ENCODE measurements at regions not wholly inside any gene's neighbourhood (a gene's known extent, or its start where the extent isn't known, plus 50 kb on each side); places are given as distances from the start of the nearest gene placed in this dataset.

- Mint-ChIP-seq H3K27me3 (ENCODE audit: insufficient read depth, low read depth, poor library complexity) (peaks cover 2% of the 10 kb centered on the region), H3K36me3 (ENCODE audit: low read depth) (peaks cover 12% of the 10 kb centered on the region), H3K9me3 (peaks cover 13% of the 10 kb centered on the region; the same call in 2 of the 3 replicates), H3K4me1 (peaks cover 24% of the 10 kb centered on the region), H3K27ac (peak overlapping the region; percentile 81), H3K4me3 (no peak overlapping the region)
- H3K27me3 ChIP-seq (ENCODE audit: insufficient read depth): no peaks in the 10 kb centered on the region
- H3F3A ChIP-seq (replicated peaks; ENCODE audit: low read depth): no peaks in the 10 kb centered on the region
- peaks cover 6% of the 10 kb centered on the region; the same call in 1 of the 2 replicates for H3K9me2 ChIP-seq (ENCODE audit: insufficient read depth)
- H3K4me1 ChIP-seq (ENCODE audit: insufficient read depth): peaks cover 21% of the 10 kb centered on the region
- H2AFZ ChIP-seq: no peak overlapping the region
- DNase-seq (ENCODE audit: low spot score) (no peak), ATAC-seq (peak; percentile 37; the same call in 2 of the 3 replicates)
- no peak for TF ChIP-seq ZNF462 (CRISPR knock-in tag; IDR thresholded peaks at IDR 0.05)
- peak overlapping the region; percentile 21; the same call in 1 of the 2 replicates for H3K27ac ChIP-seq (ENCODE audit: low read depth)
- peak overlapping the region; percentile 4; the same call in 1 of the 2 replicates for H3K4me2 ChIP-seq
- no peaks in the 10 kb centered on the region for H4K20me1 ChIP-seq (replicated peaks; ENCODE audit: insufficient read depth)
- H3K79me2 ChIP-seq (replicated peaks; ENCODE audit: insufficient read depth): no peaks in the 10 kb centered on the region
- no peaks in the 10 kb centered on the region for H3K36me3 ChIP-seq (ENCODE audit: insufficient read depth)
- H3K4me3 ChIP-seq: no peak overlapping the region
Observed at GRCh38 chr6:113281431-113281830, 575.7 kb upstream of the MARCKS start.

DNA sequence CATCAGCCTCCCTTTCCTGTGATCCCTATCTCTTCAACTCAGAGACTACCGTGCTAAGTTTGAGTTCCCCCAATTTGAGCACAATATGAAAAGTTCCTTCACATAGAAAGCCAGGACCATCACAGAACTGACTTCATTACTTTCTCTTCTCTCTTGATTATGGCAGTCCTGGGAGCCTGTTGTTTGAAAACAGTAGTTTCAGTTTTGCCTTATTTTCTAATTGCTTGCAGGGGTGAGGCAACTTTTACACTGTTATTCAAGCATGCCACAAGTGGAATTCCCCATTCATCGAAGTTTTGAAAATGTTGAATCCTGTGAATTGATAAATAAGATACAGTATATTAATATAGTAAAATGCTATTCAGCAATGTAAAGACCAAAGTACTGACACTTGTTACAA is 569.7 kb upstream of the MARCKS start:
- H3K27ac ChIP-seq (ENCODE audit: low read depth): no peak overlapping the region
- H3K36me3 ChIP-seq (ENCODE audit: insufficient read depth): no peaks in the 10 kb centered on the region
- Mint-ChIP-seq H3K36me3 (ENCODE audit: low read depth) (peaks cover 22% of the 10 kb centered on the region), H3K27me3 (ENCODE audit: insufficient read depth, low read depth, poor library complexity) (peaks cover 7% of the 10 kb centered on the region), H3K4me1 (peaks cover 8% of the 10 kb centered on the region; the same call in 2 of the 3 replicates), H3K4me3 (no peak overlapping the region), H3K9me3 (peaks cover 23% of the 10 kb centered on the region), H3K27ac (no peak overlapping the region)
- H3K9me2 ChIP-seq (ENCODE audit: insufficient read depth): peaks cover 6% of the 10 kb centered on the region; the same call in 1 of the 2 replicates
- H4K20me1 ChIP-seq (replicated peaks; ENCODE audit: insufficient read depth): no peaks in the 10 kb centered on the region
- H3K4me2 ChIP-seq: no peak overlapping the region
- ATAC-seq (no peak), DNase-seq (ENCODE audit: low spot score) (no peak)
- peaks cover 10% of the 10 kb centered on the region for H3K4me1 ChIP-seq (ENCODE audit: insufficient read depth)
- no peaks in the 10 kb centered on the region for H3K27me3 ChIP-seq (ENCODE audit: insufficient read depth)
- no peaks in the 10 kb centered on the region for H3K79me2 ChIP-seq (replicated peaks; ENCODE audit: insufficient read depth)
- no peak overlapping the region for H2AFZ ChIP-seq
- no peaks in the 10 kb centered on the region for H3F3A ChIP-seq (replicated peaks; ENCODE audit: low read depth)
- H3K4me3 ChIP-seq: no peak overlapping the region
- TF ChIP-seq JUNB (IDR thresholded peaks at IDR 0.05; ENCODE audit: unreplicated experiment) (no peak), ETS1 (IDR thresholded peaks at IDR 0.05) (no peak), CREB1 (CRISPR knock-in tag; IDR thresholded peaks at IDR 0.05; ENCODE audit: low read depth) (no peak), ZNF331 (CRISPR knock-in tag; IDR thresholded peaks at IDR 0.05; ENCODE audit: low read depth) (no peak), POLR2AphosphoS5 (IDR thresholded peaks at IDR 0.05; ENCODE audit: low read depth) (no peak), EZH2phosphoT487 (IDR thresholded peaks at IDR 0.05; ENCODE audit: unreplicated experiment) (no peak), CTCF (conservative IDR thresholded peaks at IDR 0.05; ENCODE audit: low read depth in 2 of 2) (no peak), NANOG (IDR thresholded peaks at IDR 0.05; ENCODE audit: borderline replicate concordance) (no peak)
- TF ChIP-seq, protein P1, sequence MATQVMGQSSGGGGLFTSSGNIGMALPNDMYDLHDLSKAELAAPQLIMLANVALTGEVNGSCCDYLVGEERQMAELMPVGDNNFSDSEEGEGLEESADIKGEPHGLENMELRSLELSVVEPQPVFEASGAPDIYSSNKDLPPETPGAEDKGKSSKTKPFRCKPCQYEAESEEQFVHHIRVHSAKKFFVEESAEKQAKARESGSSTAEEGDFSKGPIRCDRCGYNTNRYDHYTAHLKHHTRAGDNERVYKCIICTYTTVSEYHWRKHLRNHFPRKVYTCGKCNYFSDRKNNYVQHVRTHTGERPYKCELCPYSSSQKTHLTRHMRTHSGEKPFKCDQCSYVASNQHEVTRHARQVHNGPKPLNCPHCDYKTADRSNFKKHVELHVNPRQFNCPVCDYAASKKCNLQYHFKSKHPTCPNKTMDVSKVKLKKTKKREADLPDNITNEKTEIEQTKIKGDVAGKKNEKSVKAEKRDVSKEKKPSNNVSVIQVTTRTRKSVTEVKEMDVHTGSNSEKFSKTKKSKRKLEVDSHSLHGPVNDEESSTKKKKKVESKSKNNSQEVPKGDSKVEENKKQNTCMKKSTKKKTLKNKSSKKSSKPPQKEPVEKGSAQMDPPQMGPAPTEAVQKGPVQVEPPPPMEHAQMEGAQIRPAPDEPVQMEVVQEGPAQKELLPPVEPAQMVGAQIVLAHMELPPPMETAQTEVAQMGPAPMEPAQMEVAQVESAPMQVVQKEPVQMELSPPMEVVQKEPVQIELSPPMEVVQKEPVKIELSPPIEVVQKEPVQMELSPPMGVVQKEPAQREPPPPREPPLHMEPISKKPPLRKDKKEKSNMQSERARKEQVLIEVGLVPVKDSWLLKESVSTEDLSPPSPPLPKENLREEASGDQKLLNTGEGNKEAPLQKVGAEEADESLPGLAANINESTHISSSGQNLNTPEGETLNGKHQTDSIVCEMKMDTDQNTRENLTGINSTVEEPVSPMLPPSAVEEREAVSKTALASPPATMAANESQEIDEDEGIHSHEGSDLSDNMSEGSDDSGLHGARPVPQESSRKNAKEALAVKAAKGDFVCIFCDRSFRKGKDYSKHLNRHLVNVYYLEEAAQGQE (IDR thresholded peaks at IDR 0.05; ENCODE audit: unreplicated experiment): no peak
